Mucosa of rectum (tissue), 2 donors: ENCODE measurements at regions not wholly inside any gene's neighbourhood (a gene's known extent, or its start where the extent isn't known, plus 50 kb on each side); places are given as distances from the start of the nearest gene placed in this dataset.
"Not testable (repeated sequence)": the region's sequence is repeated elsewhere in the genome, so short reads cannot be mapped to it uniquely, and the experiment has no call there.

Experiments
- H3K27ac ChIP-seq, 2 donors: one replicate each; pipeline ENCODE4 v1.7.0; 2013; ENCODE audit warnings: inconsistent platforms in 2 of 2, low read depth in 2 of 2, low read length in 2 of 2
- H3K27me3 ChIP-seq, 2 donors: one replicate each; pipeline ENCODE4 v1.7.0; 2013; ENCODE audit warnings: low read length in 2 of 2; ENCODE audit not compliant: control insufficient read depth in 2 of 2, insufficient read depth in 2 of 2
- H3K36me3 ChIP-seq, 2 donors: one replicate each; pipeline ENCODE4 v1.7.0; 2013; ENCODE audit warnings: low read length in 2 of 2; ENCODE audit not compliant: control insufficient read depth in 2 of 2, insufficient read depth in 2 of 2
- H3K4me1 ChIP-seq, 2 donors: one replicate each; pipeline ENCODE4 v1.7.0; 2013; ENCODE audit warnings: low read length in 2 of 2, mild to moderate bottlenecking in 1 of 2; ENCODE audit not compliant: control insufficient read depth in 2 of 2, insufficient read depth in 2 of 2
- H3K4me3 ChIP-seq, 2 donors: one replicate each; pipeline ENCODE4 v1.7.0; 2013; ENCODE audit warnings: low read length in 2 of 2
- H3K9ac ChIP-seq, 2 donors: one replicate each; pipeline ENCODE4 v1.7.0; 2013; ENCODE audit warnings: low read length in 2 of 2, low read depth in 1 of 2, mild to moderate bottlenecking in 1 of 2
- H3K9me3 ChIP-seq, 2 donors: one replicate each; pipeline ENCODE4 v1.7.0; 2013; ENCODE audit warnings: low read length in 2 of 2; ENCODE audit not compliant: control insufficient read depth in 2 of 2
- donor health status: healthy.
- donor health status: Normal muscosa, but diverticular disease.

DNA sequence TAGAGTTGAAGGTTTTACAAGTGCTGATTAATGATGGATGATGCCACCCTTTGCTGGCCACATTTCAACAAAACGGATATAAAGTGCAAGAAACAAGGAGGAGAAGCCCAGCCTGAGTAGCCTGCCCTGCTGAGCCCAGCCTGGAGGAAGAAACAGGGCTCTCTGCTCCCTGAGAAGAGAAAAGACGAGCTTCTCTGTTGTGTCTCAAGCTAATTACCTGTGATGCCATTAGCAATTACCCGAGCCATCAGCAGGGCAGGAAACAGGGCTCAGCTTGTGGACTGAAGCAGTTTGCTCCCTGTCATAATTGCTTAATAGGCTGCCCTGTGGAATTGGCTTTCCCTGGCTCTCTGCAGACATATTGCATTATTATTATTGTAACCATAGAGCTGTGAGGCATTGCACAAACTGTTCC lies 709.3 kb upstream of the AUTS2 start:
- H3K4me1 ChIP-seq: no peaks in the 10 kb centered on the region
- H3K4me3 ChIP-seq: no peak overlapping the region
- no peaks in the 10 kb centered on the region for H3K9me3 ChIP-seq
- H3K27me3 ChIP-seq: no peaks in the 10 kb centered on the region
- H3K9ac ChIP-seq: no peak overlapping the region
- H3K27ac ChIP-seq: no peak overlapping the region
- no peaks in the 10 kb centered on the region for H3K36me3 ChIP-seq

DNA sequence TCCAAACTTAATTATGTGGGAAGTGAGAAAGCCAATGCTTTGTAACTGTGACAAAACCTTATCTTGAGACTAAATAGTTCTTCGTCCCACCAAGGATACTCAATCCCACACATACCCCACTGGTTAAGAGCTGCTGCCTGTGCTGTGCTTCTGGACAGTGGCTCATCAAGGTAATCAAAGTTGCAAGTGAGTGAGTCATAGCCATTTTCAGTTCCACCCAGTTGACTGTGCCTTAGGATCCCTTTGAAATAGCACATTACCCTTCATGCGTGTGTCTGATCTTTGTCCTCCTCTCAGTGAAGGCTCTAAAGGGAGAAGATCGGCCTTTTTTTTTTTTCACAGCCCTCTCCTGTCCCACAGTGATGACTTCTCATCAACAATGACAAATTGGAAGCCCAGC lies 706.0 kb upstream of the AUTS2 start:
- no peaks in the 10 kb centered on the region for H3K27me3 ChIP-seq
- H3K9me3 ChIP-seq: peaks cover 0 to 3% of the 10 kb centered on the region in 2 donors
- no peak overlapping the region for H3K27ac ChIP-seq
- no peak overlapping the region for H3K9ac ChIP-seq
- no peaks in the 10 kb centered on the region for H3K36me3 ChIP-seq
- no peaks in the 10 kb centered on the region for H3K4me1 ChIP-seq
- H3K4me3 ChIP-seq: no peak overlapping the region

DNA sequence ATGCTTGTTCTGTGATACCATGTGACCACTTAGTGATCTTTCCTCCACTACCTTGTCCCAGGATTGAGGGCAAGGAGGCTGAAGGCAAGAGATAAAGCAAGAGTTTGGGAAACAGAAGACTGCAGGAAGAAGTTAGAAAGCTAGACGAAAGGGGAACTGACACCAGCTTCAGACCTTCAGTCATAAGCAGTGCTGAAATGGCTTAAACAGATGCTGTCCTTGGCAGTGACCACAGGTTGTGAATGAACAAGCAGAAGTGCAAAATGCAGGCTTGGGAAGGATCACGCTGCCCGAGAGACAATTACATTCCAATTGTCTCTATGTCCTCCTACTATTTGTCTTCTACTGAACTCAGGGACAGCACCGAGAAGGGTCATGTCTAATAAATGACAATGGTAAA lies 704.9 kb upstream of the AUTS2 start:
- no peaks in the 10 kb centered on the region for H3K36me3 ChIP-seq
- H3K4me3 ChIP-seq: no peak overlapping the region
- no peak overlapping the region for H3K27ac ChIP-seq
- peaks cover 0 to 6% of the 10 kb centered on the region in 2 donors for H3K9me3 ChIP-seq
- no peaks in the 10 kb centered on the region for H3K4me1 ChIP-seq
- no peak overlapping the region for H3K9ac ChIP-seq
- H3K27me3 ChIP-seq: no peaks in the 10 kb centered on the region

DNA sequence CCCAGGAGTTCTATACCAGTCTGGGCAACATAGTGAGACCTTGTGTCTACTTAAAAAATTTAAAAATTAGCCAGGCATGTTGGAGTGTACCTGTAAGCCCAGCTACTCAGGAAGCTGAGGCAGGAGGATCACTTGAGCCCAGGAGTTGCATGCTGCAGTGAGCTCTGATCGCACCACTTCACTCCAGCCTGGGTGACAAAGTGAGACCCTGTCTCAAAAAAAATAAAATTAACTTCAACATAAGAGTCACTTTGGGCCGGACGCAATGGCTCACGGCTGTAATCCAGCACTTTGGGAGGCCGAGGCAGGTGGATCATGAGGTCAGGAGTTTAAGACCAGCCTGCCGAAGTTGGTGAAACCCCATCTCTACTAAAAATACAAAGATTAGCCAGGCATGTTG lies 699.1 kb upstream of the AUTS2 start:
- H3K4me3 ChIP-seq, H3K4me1 ChIP-seq, H3K9me3 ChIP-seq, H3K27ac ChIP-seq, H3K9ac ChIP-seq, H3K36me3 ChIP-seq, H3K27me3 ChIP-seq: not testable (repeated sequence)

DNA sequence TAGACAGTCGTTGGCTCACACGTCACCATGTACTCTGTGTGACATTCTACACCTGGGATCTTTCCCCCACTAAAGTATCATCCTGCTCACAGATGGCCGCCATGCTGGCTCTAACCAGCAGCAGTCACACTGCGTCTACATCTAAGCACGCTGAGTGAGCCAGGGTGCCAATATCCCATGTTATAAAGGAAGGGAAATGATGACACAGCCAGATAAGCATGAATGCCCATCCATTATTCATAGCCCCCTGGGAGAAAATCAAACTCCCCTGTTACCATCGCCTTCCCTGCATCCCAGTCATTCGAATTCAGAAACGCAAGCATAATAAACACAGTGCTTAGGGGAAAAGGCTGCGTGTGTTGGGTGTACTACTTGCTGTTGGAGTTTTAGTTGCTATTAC lies 698.2 kb upstream of the AUTS2 start:
- H3K36me3 ChIP-seq: no peaks in the 10 kb centered on the region
- H3K27ac ChIP-seq: no peak overlapping the region
- peaks cover 0 to 4% of the 10 kb centered on the region in 2 donors for H3K9me3 ChIP-seq
- no peak overlapping the region for H3K9ac ChIP-seq
- no peaks in the 10 kb centered on the region for H3K4me1 ChIP-seq
- H3K27me3 ChIP-seq: no peaks in the 10 kb centered on the region
- no peak overlapping the region for H3K4me3 ChIP-seq

DNA sequence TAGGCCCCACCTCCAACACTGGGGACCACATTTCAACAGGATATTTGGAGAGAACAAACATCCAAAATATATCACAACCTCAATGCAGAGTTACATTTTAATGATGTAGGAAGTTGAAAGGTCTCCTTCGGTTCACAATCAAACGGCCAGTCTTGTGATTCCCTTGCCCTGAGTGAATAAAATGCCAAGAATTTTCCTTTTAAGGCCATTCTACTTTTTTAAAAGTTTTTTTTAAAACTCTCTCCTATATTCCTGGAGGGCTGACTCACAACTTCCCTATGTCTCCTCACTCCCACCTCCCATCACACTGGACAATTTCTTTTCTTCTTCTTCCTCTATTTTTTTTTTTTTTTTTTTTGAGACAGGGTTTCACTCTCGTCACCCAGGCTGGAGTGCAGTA lies 693.6 kb upstream of the AUTS2 start:
- Histone ChIP-seq H3K36me3 (no peaks in the 10 kb centered on the region), H3K9ac (no peak overlapping the region), H3K9me3 (peaks cover 0 to 7% of the 10 kb centered on the region in 2 donors), H3K27ac (no peak overlapping the region), H3K4me1 (no peaks in the 10 kb centered on the region), H3K4me3 (no peak overlapping the region), H3K27me3 (no peaks in the 10 kb centered on the region)

DNA sequence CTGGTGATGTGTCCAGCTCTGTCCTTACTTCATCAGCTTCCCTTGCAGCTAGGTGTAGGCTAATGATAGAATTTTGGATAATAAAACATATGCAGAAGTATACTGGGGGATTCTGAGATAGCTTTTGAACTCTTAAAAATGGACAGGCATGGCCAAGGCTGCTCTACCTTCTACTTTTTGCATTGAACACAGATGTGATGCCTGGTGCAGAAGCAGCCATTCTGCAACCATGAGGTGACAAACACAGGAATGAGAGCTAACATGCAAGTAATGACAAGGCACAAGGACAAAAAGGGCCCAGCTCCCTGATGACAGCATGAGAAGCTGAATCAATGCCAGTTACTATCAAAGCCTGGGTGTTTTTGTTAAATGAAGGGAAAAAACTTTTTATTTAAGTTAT lies 686.5 kb upstream of the AUTS2 start:
- Histone ChIP-seq H3K27me3 (no peaks in the 10 kb centered on the region), H3K27ac (no peak overlapping the region), H3K4me1 (no peaks in the 10 kb centered on the region), H3K9me3 (peaks cover 0 to 9% of the 10 kb centered on the region in 2 donors), H3K9ac (no peak overlapping the region), H3K36me3 (no peaks in the 10 kb centered on the region), H3K4me3 (no peak overlapping the region)

DNA sequence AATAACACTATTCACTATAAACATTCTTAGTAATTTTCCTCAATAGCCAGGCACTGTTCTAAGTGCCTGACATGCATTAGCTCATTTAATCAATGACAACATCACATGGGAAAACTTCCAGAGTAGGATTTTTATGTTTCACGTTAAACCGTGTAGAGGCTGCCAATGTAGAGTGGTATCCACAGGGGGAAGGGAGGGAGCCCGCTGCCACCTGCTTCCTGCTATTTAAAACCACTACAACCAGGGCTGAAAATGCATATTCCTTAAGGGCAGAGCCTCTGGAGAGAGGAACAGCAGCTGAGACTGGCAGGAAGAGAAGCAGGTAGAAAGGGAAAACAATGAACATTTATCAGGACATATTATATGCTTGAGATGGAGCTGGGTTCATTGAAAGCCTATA lies 684.3 kb upstream of the AUTS2 start:
- H3K9me3 ChIP-seq: peaks cover 0 to 8% of the 10 kb centered on the region in 2 donors
- no peak overlapping the region for H3K27ac ChIP-seq
- no peaks in the 10 kb centered on the region for H3K27me3 ChIP-seq
- H3K4me1 ChIP-seq: no peaks in the 10 kb centered on the region
- no peaks in the 10 kb centered on the region for H3K36me3 ChIP-seq
- no peak overlapping the region for H3K9ac ChIP-seq
- no peak overlapping the region for H3K4me3 ChIP-seq

DNA sequence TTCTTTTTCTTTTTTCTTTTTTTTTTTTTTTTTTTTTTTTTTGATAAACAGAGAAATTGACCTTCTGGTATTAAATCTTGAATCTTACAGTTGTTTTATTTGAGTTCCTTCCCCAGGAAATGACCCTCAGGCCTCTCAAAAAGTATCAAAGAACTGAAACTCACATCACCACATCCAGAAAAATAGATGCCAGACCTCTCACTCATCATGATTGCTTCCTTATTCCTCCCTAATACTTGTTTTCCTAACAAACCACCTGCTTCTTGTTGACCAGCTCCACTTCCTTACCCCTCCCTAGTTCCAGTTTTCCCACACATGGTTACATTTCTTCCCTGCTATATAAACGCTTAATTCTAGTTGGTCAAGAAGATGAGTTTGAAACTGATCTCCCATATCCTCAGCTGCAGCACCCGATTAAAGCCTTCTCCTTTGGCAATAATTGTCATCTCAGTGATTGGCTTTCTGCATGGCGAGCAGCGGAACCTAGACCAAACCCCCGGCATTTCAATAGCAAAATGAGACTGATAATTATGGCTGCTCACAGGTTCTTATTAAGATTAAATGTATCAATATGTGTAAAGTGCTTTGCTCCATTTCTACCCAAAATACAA lies 681.1 kb upstream of the AUTS2 start:
- H3K36me3 ChIP-seq: no peaks in the 10 kb centered on the region
- H3K9ac ChIP-seq: no peak overlapping the region
- H3K27ac ChIP-seq: no peak overlapping the region
- H3K9me3 ChIP-seq: peaks cover 4 to 6% of the 10 kb centered on the region in 2 donors
- no peak overlapping the region for H3K4me3 ChIP-seq
- H3K27me3 ChIP-seq: no peaks in the 10 kb centered on the region
- no peaks in the 10 kb centered on the region for H3K4me1 ChIP-seq

DNA sequence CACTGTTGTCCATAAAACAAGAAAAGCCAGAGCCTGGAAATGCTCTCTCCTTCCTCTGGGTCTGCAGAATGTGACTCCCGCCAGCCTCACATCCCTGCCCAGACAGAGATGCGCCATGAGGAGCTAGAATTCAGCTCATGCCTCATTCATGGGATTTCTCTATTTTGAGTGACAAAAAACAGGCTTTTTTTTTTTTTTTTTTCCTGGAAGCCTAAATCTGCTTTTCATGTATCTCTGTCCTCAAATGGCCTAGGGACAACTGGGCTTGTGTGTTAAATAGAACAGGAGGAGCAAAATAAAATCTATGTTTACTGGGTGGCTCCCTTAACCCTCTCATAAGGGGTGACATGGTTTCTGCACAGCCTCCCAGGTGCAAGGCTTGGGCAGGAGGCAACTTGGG lies 679.7 kb upstream of the AUTS2 start:
- H3K27me3 ChIP-seq: no peaks in the 10 kb centered on the region

DNA sequence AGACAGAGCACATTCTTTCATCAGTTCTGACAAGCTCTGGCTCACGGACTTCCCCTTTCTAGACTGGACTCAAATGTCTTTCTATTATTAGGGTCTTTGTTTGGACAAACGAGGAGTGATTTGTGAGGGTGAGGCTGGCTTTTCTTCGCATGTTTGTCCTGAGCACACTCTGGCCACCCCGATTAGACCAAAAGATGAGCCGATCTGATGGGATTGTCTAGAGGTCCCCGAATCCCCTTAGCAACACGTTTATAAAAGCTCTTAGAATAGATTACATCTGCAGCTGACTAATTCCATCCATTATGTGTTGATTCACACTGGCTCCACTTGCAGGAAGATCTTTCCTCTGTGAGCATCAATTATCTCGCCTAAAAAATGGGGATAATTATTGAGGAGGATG lies 675.4 kb upstream of the AUTS2 start:
- Histone ChIP-seq H3K9me3 (peaks cover 0 to 8% of the 10 kb centered on the region in 2 donors), H3K9ac (no peak overlapping the region)

More for the DNA sequence above, 679.7 kb upstream of the AUTS2 start:
- H3K9me3 ChIP-seq: peaks cover 0 to 4% of the 10 kb centered on the region in 2 donors
- H3K36me3 ChIP-seq: no peaks in the 10 kb centered on the region
- no peak overlapping the region for H3K4me3 ChIP-seq
- no peak overlapping the region for H3K9ac ChIP-seq
- no peaks in the 10 kb centered on the region for H3K4me1 ChIP-seq
- no peak overlapping the region for H3K27ac ChIP-seq

More for the DNA sequence above, 675.4 kb upstream of the AUTS2 start:
- no peak overlapping the region for H3K27ac ChIP-seq
- H3K4me3 ChIP-seq: no peak overlapping the region
- no peaks in the 10 kb centered on the region for H3K36me3 ChIP-seq
- H3K27me3 ChIP-seq: no peaks in the 10 kb centered on the region
- no peaks in the 10 kb centered on the region for H3K4me1 ChIP-seq
